ENCODE measurements at regions not wholly inside any gene's neighbourhood (a gene's known extent, or its start where the extent isn't known, plus 50 kb on each side); places are given as distances from the start of the nearest gene placed in this dataset.

- Histone ChIP-seq H4K5ac (ENCODE audit: insufficient read length, low read depth, low read length) (no peak overlapping the region), H3K79me1 (ENCODE audit: insufficient read depth, low read depth, low read length, poor library complexity, severe bottlenecking) (no peaks in the 10 kb centered on the region), H3K9me3 (ENCODE audit: control insufficient read depth, low read depth, low read length) (no peaks in the 10 kb centered on the region), H3K4ac (ENCODE audit: low read depth, low read length) (no peak overlapping the region), H3K4me1 (ENCODE audit: insufficient read depth, low read length) (no peaks in the 10 kb centered on the region), H3K14ac (ENCODE audit: insufficient read depth, low read length) (no peak overlapping the region), H4K91ac (ENCODE audit: insufficient read length, low read depth, low read length) (no peak overlapping the region), H3K56ac (ENCODE audit: insufficient read length, low read depth, low read length) (no peak overlapping the region), H3K18ac (ENCODE audit: insufficient read length, low read depth, low read length) (no peak overlapping the region), H3K79me2 (ENCODE audit: insufficient read depth, low read length) (no peaks in the 10 kb centered on the region), H4K8ac (replicated peaks; ENCODE audit: insufficient read length, low read depth, low read length) (no peak overlapping the region), H3K27me3 (ENCODE audit: insufficient read depth, low read length) (no peaks in the 10 kb centered on the region), H3K23ac (ENCODE audit: insufficient read length, low read depth, low read length) (no peak overlapping the region), H3K23me2 (ENCODE audit: insufficient read length, low read depth, low read length, poor library complexity, severe bottlenecking) (no peaks in the 10 kb centered on the region), H4K20me1 (ENCODE audit: control insufficient read depth, insufficient read depth, insufficient read length) (no peaks in the 10 kb centered on the region), H2BK12ac (ENCODE audit: insufficient read length, low read depth, low read length) (no peak overlapping the region), H3T11ph (ENCODE audit: low read length) (no peak overlapping the region), H2BK5ac (ENCODE audit: insufficient read length, low read length) (no peak overlapping the region), H3K4me2 (ENCODE audit: insufficient read depth, insufficient read length, low read length) (no peak overlapping the region), H2AFZ (ENCODE audit: low read length) (no peak overlapping the region), H3K9ac (ENCODE audit: extremely low read depth, insufficient read length, low read length) (no peak overlapping the region), H2BK120ac (ENCODE audit: low read depth, low read length, poor library complexity, severe bottlenecking) (no peak overlapping the region), H2AK5ac (ENCODE audit: insufficient read length, low read length) (no peak overlapping the region), H2BK15ac (ENCODE audit: low read depth, low read length) (no peak overlapping the region), H3K27ac (ENCODE audit: insufficient read length, low read depth, low read length) (no peak overlapping the region), H2BK20ac (ENCODE audit: low read depth, low read length, poor library complexity, severe bottlenecking) (no peak overlapping the region)
- H3K4me1 Mint-ChIP-seq, result no peaks in the 10 kb centered on the region
- no peak for DNase-seq
- no peak overlapping the region for H3K4me3 Mint-ChIP-seq
- WGBS (ENCODE audit: extremely low coverage, insufficient read length, low lambda C conversion rate), result no CpG with 5 or more reads among the region's 3 CpGs
- H3K27ac Mint-ChIP-seq, result peak overlapping the region in 1 of 3 experiments; percentile 40; a peak in 1 of 7 replicates
- peaks cover 0 to 12% (median 2%) of the 10 kb centered on the region in 3 experiments; a peak in 4 of 7 replicates for H3K36me3 Mint-ChIP-seq (ENCODE audit: insufficient read depth in 1 of 3, low read depth in 3 of 3)
- H3K9me3 Mint-ChIP-seq, result peaks cover 12 to 13% of the 10 kb centered on the region in 2 experiments
- no peaks in the 10 kb centered on the region for H3K27me3 Mint-ChIP-seq (ENCODE audit: low read depth)
- TF ChIP-seq CTCF (conservative IDR thresholded peaks at IDR 0.05), result no peak
Observed at GRCh38 chr5:84715686-84716085, 331.0 kb upstream of the EDIL3 start.
